HG02759 (cell line): ENCODE measurements at regions not wholly inside any gene's neighbourhood (a gene's known extent, or its start where the extent isn't known, plus 50 kb on each side); places are given as distances from the start of the nearest gene placed in this dataset.
"Not testable (repeated sequence)": the region's sequence is repeated elsewhere in the genome, so short reads cannot be mapped to it uniquely, and the experiment has no call there.

Experiments used
- ATAC-seq: cut with Tn5 transposase; IDR thresholded peaks from one replicate; pipeline ENCODE4 v1.9.1; 2021; ENCODE audit warnings: mild to moderate bottlenecking, moderate library complexity; ENCODE audit not compliant: unreplicated experiment

- ATAC-seq, result no peak
These were observed 1444.1 kb downstream of the SLITRK5 start for GRCh38 chr13:89115307-89115706.

- ATAC-seq, result no peak
These were observed 1465.5 kb downstream of the SLITRK5 start for GRCh38 chr13:89136678-89137077.

- ATAC-seq, result no peak
These were observed 1479.2 kb downstream of the SLITRK5 start for GRCh38 chr13:89150362-89150761.

GRCh38 chr13:89153941-89154340 is 1482.8 kb downstream of the SLITRK5 start:
- ATAC-seq, result no peak

- ATAC-seq, result no peak
These were observed 1491.9 kb downstream of the SLITRK5 start for GRCh38 chr13:89163096-89163495.

GRCh38 chr13:89165685-89166084 is 1494.5 kb downstream of the SLITRK5 start:
- no peak for ATAC-seq

GRCh38 chr13:89169951-89170350 is 1498.8 kb downstream of the SLITRK5 start:
- ATAC-seq, result no peak

- no peak for ATAC-seq
These were observed 1509.9 kb downstream of the SLITRK5 start for GRCh38 chr13:89181041-89181440.

GRCh38 chr13:89199138-89199537 is 1528.0 kb downstream of the SLITRK5 start:
- ATAC-seq, result no peak

- ATAC-seq, result no peak
These were observed 1533.3 kb downstream of the SLITRK5 start for GRCh38 chr13:89204435-89204834.

- ATAC-seq, result no peak
These were observed 1534.8 kb downstream of the SLITRK5 start for GRCh38 chr13:89205856-89206520.

- no peak for ATAC-seq
These were observed 1541.0 kb downstream of the SLITRK5 start for GRCh38 chr13:89212186-89212585.

- ATAC-seq, result no peak
These were observed 1543.0 kb downstream of the SLITRK5 start for GRCh38 chr13:89214185-89214584.

GRCh38 chr13:89215319-89215718 is 1544.1 kb downstream of the SLITRK5 start:
- not testable (repeated sequence) for ATAC-seq

- ATAC-seq, result no peak
These were observed 1546.6 kb downstream of the SLITRK5 start for GRCh38 chr13:89217813-89218212.

GRCh38 chr13:89221557-89222158 is 1550.5 kb downstream of the SLITRK5 start:
- no peak for ATAC-seq

GRCh38 chr13:89227356-89227755 is 1556.2 kb downstream of the SLITRK5 start:
- no peak for ATAC-seq

- no peak for ATAC-seq
These were observed 1567.3 kb downstream of the SLITRK5 start for GRCh38 chr13:89238496-89238895.

GRCh38 chr13:89239361-89240127 is 1568.4 kb downstream of the SLITRK5 start:
- ATAC-seq, result no peak

GRCh38 chr13:89255844-89256406 is 1584.8 kb downstream of the SLITRK5 start:
- ATAC-seq, result no peak

GRCh38 chr13:89267734-89268133 is 1596.6 kb downstream of the SLITRK5 start:
- no peak for ATAC-seq

- ATAC-seq, result no peak
These were observed 1598.6 kb downstream of the SLITRK5 start for GRCh38 chr13:89269737-89270136.
